Stomach (tissue), 4 donors: ENCODE measurements at regions not wholly inside any gene's neighbourhood (a gene's known extent, or its start where the extent isn't known, plus 50 kb on each side); places are given as distances from the start of the nearest gene placed in this dataset.

Experiments
- CTCF ChIP-seq, 7 experiments: fragments of 450-650 bp in 4 of 7; fragments of 200-600 bp in 3 of 7; sonication (generic) in 3 of 7; IDR thresholded peaks; one replicate each; pipeline ENCODE4 v1.5.1; 2016 to 2019; ENCODE audit warnings: antibody characterized with exemption in 7 of 7, control low read depth in 2 of 7, mild to moderate bottlenecking in 1 of 7
- EP300 ChIP-seq: sonication (generic); formaldehyde crosslinking; IDR thresholded peaks from one replicate; pipeline ENCODE4 v1.6.1; 2017; ENCODE audit warnings: antibody characterized with exemption
- POLR2A ChIP-seq, 4 donors: fragments of 450-650 bp; IDR thresholded peaks; one replicate each; pipeline ENCODE4 v1.6.1; 2016; ENCODE audit warnings: antibody characterized with exemption in 4 of 4, control low read depth in 2 of 4, mild to moderate bottlenecking in 1 of 4, moderate library complexity in 1 of 4
- POLR2AphosphoS5 ChIP-seq, 3 donors: sonication (generic); formaldehyde crosslinking; IDR thresholded peaks; one replicate each; pipeline ENCODE4 v1.6.1; 2016; ENCODE audit warnings: antibody characterized with exemption in 3 of 3

DNA sequence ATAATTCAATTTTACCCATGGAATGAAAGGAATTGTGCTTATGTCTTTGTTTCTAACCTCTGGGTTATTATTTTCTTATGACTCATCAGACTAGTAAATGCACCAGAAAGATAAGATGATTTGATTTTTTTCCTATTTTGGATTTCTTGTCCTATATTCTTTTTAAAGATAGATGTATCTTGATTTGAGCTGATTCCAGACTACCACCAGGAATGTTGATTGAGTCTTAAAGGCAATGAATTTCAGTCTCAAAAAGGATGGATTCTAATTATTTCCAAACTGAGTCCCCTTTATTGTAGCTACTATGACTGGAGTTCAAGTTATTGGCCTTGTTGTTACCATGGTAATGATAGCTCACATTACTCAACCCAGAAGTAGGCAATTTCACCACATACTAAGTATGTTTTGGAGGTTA lies 95.8 kb upstream of the RGS4 start:
- TF ChIP-seq CTCF (IDR thresholded peaks at IDR 0.05) (no peak), POLR2AphosphoS5 (IDR thresholded peaks at IDR 0.05) (no peak), POLR2A (IDR thresholded peaks at IDR 0.05) (no peak), EP300 (no peak)
